ENCODE measurements at regions not wholly inside any gene's neighbourhood (a gene's known extent, or its start where the extent isn't known, plus 50 kb on each side); places are given as distances from the start of the nearest gene placed in this dataset.

- no peak for TF ChIP-seq POLR2AphosphoS5 (IDR thresholded peaks at IDR 0.05)
- TF ChIP-seq, protein P1, sequence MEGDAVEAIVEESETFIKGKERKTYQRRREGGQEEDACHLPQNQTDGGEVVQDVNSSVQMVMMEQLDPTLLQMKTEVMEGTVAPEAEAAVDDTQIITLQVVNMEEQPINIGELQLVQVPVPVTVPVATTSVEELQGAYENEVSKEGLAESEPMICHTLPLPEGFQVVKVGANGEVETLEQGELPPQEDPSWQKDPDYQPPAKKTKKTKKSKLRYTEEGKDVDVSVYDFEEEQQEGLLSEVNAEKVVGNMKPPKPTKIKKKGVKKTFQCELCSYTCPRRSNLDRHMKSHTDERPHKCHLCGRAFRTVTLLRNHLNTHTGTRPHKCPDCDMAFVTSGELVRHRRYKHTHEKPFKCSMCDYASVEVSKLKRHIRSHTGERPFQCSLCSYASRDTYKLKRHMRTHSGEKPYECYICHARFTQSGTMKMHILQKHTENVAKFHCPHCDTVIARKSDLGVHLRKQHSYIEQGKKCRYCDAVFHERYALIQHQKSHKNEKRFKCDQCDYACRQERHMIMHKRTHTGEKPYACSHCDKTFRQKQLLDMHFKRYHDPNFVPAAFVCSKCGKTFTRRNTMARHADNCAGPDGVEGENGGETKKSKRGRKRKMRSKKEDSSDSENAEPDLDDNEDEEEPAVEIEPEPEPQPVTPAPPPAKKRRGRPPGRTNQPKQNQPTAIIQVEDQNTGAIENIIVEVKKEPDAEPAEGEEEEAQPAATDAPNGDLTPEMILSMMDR (IDR thresholded peaks at IDR 0.05; ENCODE audit: poor library complexity, severe bottlenecking), result no peak
- TF ChIP-seq, protein P2, sequence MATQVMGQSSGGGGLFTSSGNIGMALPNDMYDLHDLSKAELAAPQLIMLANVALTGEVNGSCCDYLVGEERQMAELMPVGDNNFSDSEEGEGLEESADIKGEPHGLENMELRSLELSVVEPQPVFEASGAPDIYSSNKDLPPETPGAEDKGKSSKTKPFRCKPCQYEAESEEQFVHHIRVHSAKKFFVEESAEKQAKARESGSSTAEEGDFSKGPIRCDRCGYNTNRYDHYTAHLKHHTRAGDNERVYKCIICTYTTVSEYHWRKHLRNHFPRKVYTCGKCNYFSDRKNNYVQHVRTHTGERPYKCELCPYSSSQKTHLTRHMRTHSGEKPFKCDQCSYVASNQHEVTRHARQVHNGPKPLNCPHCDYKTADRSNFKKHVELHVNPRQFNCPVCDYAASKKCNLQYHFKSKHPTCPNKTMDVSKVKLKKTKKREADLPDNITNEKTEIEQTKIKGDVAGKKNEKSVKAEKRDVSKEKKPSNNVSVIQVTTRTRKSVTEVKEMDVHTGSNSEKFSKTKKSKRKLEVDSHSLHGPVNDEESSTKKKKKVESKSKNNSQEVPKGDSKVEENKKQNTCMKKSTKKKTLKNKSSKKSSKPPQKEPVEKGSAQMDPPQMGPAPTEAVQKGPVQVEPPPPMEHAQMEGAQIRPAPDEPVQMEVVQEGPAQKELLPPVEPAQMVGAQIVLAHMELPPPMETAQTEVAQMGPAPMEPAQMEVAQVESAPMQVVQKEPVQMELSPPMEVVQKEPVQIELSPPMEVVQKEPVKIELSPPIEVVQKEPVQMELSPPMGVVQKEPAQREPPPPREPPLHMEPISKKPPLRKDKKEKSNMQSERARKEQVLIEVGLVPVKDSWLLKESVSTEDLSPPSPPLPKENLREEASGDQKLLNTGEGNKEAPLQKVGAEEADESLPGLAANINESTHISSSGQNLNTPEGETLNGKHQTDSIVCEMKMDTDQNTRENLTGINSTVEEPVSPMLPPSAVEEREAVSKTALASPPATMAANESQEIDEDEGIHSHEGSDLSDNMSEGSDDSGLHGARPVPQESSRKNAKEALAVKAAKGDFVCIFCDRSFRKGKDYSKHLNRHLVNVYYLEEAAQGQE (IDR thresholded peaks at IDR 0.05; ENCODE audit: borderline replicate concordance), result no peak
- TF ChIP-seq EP300 (conservative IDR thresholded peaks at IDR 0.05; ENCODE audit: poor library complexity, severe bottlenecking), result no peak
These were observed 116.8 kb downstream of the ENGASE start for GRCh38 chr17:79191270-79191934.

All from neural cell (in vitro differentiated cells).